Lower lobe of right lung (tissue), 2 donors: ENCODE measurements at regions not wholly inside any gene's neighbourhood (a gene's known extent, or its start where the extent isn't known, plus 50 kb on each side); places are given as distances from the start of the nearest gene placed in this dataset.
A peak's percentile ranks its signal among the peaks of the same experiment; 100 is the strongest.

ENCODE experiments used
- ATAC-seq, 2 donors: fragments of 200-7000 bp; cut with Tn5 transposase; one replicate each; pipeline ENCODE4 v1.9.1; 2020 to 2022; ENCODE audit warnings: mild to moderate bottlenecking in 2 of 2, moderate library complexity in 2 of 2
- DNase-seq: peaks from one replicate; pipeline ENCODE4 v3.0.0-alpha.2; 2020
- H3K27ac ChIP-seq: fragments of 200-600 bp; one replicate; pipeline ENCODE4 v1.8.0; 2022
- H3K27me3 ChIP-seq: fragments of 200-600 bp; one replicate; pipeline ENCODE4 v1.8.0; 2022; ENCODE audit warnings: low read depth
- H3K36me3 ChIP-seq: fragments of 200-600 bp; one replicate; pipeline ENCODE4 v1.8.0; 2022; ENCODE audit warnings: mild to moderate bottlenecking
- H3K4me1 ChIP-seq: fragments of 200-600 bp; one replicate; pipeline ENCODE4 v1.8.0; 2022
- H3K4me3 ChIP-seq: fragments of 200-600 bp; one replicate; pipeline ENCODE4 v1.8.0; 2022; ENCODE audit warnings: mild to moderate bottlenecking
- H3K9me3 ChIP-seq: fragments of 200-600 bp; one replicate; pipeline ENCODE4 v1.8.0; 2022
- intact Hi-C: fragments of 100-400 bp; cut with DNase I; formaldehyde crosslinking; loops from one replicate; pipeline ENCODE4 v1.11.0; 2022
- TF ChIP-seq, protein P1 (sequence below): fragments of 200-600 bp; IDR thresholded peaks from one replicate; pipeline ENCODE4 v1.8.0; 2022; ENCODE audit warnings: antibody characterized with exemption, mild to moderate bottlenecking
- donor health status: DM: no; HTN: yes; CAD: no; lungs with severe emphysema.

DNA sequence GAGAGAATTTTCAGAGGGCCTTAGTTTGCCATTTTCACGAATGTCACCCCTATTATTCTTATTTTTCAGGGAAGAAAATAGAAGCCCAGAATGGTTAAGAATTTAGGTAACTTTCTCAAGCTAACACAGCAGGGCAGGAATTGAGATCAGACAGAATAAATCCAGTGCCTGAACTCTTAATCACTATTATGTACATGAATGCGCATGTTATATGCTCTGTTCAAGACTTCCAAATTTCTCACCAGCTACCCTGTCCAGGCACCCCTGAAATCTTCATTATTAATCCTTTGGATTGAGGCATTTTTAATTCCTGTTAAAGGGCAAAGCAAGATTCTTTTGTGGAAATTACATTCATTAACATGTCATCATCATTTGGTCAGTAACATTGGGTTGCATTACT lies 218.4 kb downstream of the ACTR3 start:
- TF ChIP-seq, protein P1, sequence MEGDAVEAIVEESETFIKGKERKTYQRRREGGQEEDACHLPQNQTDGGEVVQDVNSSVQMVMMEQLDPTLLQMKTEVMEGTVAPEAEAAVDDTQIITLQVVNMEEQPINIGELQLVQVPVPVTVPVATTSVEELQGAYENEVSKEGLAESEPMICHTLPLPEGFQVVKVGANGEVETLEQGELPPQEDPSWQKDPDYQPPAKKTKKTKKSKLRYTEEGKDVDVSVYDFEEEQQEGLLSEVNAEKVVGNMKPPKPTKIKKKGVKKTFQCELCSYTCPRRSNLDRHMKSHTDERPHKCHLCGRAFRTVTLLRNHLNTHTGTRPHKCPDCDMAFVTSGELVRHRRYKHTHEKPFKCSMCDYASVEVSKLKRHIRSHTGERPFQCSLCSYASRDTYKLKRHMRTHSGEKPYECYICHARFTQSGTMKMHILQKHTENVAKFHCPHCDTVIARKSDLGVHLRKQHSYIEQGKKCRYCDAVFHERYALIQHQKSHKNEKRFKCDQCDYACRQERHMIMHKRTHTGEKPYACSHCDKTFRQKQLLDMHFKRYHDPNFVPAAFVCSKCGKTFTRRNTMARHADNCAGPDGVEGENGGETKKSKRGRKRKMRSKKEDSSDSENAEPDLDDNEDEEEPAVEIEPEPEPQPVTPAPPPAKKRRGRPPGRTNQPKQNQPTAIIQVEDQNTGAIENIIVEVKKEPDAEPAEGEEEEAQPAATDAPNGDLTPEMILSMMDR, result no peak
- DNase-seq, result no peak
- no peaks in the 10 kb centered on the region for H3K4me1 ChIP-seq
- intact Hi-C loops, result no loop called here
- H3K27me3 ChIP-seq, result no peaks in the 10 kb centered on the region
- H3K27ac ChIP-seq, result no peak overlapping the region
- no peak overlapping the region for H3K4me3 ChIP-seq
- H3K9me3 ChIP-seq, result peaks cover 20% of the 10 kb centered on the region
- no peak for ATAC-seq
- no peaks in the 10 kb centered on the region for H3K36me3 ChIP-seq

DNA sequence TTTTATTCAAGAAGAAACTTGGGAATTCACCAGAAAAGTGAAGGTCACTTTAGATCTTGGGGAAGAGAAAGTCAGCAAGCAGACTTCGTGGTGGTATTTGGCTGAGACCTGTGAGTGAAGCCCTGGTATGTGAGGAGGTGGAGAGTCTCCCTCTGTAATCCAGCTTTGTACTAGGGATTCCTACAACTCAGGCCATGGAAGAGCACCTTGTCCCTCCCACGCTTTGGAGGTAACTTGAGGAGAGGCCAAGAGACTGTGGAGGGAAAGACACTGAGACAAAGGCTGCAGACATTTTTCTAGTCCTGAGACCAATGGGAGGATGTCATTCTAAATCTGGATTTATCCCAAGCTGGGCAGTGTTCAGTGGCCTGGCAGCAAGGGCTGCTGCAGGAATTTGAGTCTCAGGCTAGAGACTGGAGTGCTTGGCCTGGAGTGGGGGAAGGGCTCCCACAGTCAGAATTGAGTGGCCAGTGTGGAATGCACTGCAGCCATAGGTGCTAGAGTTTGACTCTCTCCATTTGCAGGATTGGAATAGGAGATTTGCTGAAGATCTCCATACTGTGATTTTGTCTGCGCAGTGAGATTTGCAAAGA lies 219.0 kb downstream of the ACTR3 start:
- H3K4me1 ChIP-seq, result no peaks in the 10 kb centered on the region
- H3K27me3 ChIP-seq, result no peaks in the 10 kb centered on the region
- TF ChIP-seq, protein P1, result no peak
- peaks cover 13% of the 10 kb centered on the region for H3K9me3 ChIP-seq
- no peak overlapping the region for H3K27ac ChIP-seq
- no peaks in the 10 kb centered on the region for H3K36me3 ChIP-seq
- intact Hi-C loops, result no loop called here
- peak in 1 of 2 donors; percentile 69 for ATAC-seq
- no peak overlapping the region for H3K4me3 ChIP-seq
- DNase-seq, result no peak

DNA sequence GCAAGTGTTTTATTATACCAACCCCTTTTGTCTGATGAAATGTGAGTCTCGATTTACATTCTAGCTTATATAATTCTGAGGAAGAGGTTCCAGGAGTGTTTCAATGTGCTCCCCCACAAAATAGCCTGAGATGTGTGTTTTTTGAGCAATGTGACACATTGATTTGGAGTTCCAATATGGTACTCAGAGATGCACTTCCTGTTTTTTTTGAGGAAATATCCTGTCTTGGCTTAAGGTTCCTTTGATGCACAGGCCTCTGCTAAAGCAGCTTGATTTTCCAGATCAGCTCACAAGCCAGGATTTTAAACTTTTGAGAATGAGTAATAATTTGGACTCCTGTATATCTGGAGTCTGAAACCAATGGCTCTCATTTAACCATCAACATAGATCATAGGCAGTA lies 221.4 kb downstream of the ACTR3 start:
- Histone ChIP-seq H3K9me3 (no peaks in the 10 kb centered on the region), H3K27me3 (no peaks in the 10 kb centered on the region), H3K4me3 (no peak overlapping the region), H3K27ac (no peak overlapping the region), H3K36me3 (no peaks in the 10 kb centered on the region), H3K4me1 (no peaks in the 10 kb centered on the region)
- ATAC-seq (no peak), DNase-seq (no peak)
- TF ChIP-seq, protein P1, result no peak
- intact Hi-C loops, result no loop called here

- no peaks in the 10 kb centered on the region for H3K27me3 ChIP-seq
- H3K4me1 ChIP-seq, result no peaks in the 10 kb centered on the region
- no peak for ATAC-seq
- no peak for DNase-seq
- H3K9me3 ChIP-seq, result no peaks in the 10 kb centered on the region
- H3K36me3 ChIP-seq, result no peaks in the 10 kb centered on the region
- H3K4me3 ChIP-seq, result no peak overlapping the region
- intact Hi-C loops, result no loop called here
- TF ChIP-seq, protein P1, result no peak
- no peak overlapping the region for H3K27ac ChIP-seq
These were observed 223.6 kb downstream of the ACTR3 start for GRCh38 chr2:114113518-114113917.

- H3K4me3 ChIP-seq, result no peak overlapping the region
- TF ChIP-seq, protein P1, result no peak
- H3K9me3 ChIP-seq, result no peaks in the 10 kb centered on the region
- H3K27me3 ChIP-seq, result no peaks in the 10 kb centered on the region
- no peaks in the 10 kb centered on the region for H3K4me1 ChIP-seq
- intact Hi-C loops, result no loop called here
- DNase-seq, result no peak
- no peaks in the 10 kb centered on the region for H3K36me3 ChIP-seq
- no peak overlapping the region for H3K27ac ChIP-seq
- no peak for ATAC-seq
These were observed 228.2 kb downstream of the ACTR3 start for GRCh38 chr2:114118088-114118487.

- Histone ChIP-seq H3K27ac (no peak overlapping the region), H3K4me1 (no peaks in the 10 kb centered on the region), H3K4me3 (no peak overlapping the region), H3K36me3 (no peaks in the 10 kb centered on the region), H3K9me3 (no peaks in the 10 kb centered on the region), H3K27me3 (no peaks in the 10 kb centered on the region)
- no peak for DNase-seq
- intact Hi-C loops, result no loop called here
- TF ChIP-seq, protein P1, result no peak
- ATAC-seq, result no peak
These were observed 230.0 kb downstream of the ACTR3 start for GRCh38 chr2:114119862-114120261.
